ENCODE measurements at regions not wholly inside any gene's neighbourhood (a gene's known extent, or its start where the extent isn't known, plus 50 kb on each side); places are given as distances from the start of the nearest gene placed in this dataset.

DNA sequence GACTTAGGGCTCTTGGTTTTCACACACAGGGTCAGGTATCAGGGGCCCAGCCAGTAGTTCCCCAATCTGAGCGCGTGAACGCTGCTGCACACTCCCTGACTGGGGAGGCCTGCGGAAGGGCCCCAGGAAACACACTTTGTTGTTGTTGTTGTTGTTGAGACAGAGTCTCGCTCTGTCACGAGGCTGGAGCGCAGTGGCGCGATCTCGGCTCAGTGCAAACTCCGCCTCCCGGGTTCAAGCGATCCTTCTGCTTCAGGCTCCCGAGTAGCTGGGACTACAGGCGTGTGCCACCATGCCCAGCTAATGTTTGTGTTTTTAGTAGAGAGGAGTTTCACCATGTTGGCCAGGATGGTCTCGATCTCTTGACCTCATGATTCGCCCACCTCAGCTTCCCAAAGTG, 190.4 kb upstream of the GPR12 start:
- H3K4me1 ChIP-seq, result no peaks in the 10 kb centered on the region

DNA sequence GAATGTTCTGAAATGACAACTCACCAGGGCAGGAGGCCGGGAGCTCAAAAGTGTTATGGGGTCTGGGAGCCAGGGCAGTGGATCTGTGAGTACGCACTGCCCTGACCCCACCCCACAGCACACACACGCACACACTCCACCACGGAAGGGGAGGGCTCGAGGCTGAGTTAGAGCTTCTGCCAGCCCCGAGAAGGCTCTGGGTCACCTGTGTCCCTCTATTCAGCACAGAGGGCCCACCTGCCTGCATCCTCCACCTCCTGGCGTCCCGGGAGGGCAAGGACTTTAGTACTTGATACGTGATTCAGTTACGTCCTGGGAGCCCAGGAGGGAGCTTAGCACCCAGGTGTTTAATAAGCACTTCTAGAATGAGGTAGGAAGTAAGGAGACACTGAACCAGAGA, 190.0 kb upstream of the GPR12 start:
- no peaks in the 10 kb centered on the region for H3K4me1 ChIP-seq
- H3K36me3 ChIP-seq, result no peaks in the 10 kb centered on the region
- no peak overlapping the region for H3K4me3 ChIP-seq
- H3K27ac ChIP-seq, result no peak overlapping the region
- peaks cover 0 to 5% (median 0%) of the 10 kb centered on the region in 7 donors for H3K27me3 ChIP-seq (replicated peaks in 1 of 7)
- intact Hi-C loops (cut with DNase I; ENCODE audit: low total_unique reads), result no loop called here
- TF ChIP-seq, protein P1, sequence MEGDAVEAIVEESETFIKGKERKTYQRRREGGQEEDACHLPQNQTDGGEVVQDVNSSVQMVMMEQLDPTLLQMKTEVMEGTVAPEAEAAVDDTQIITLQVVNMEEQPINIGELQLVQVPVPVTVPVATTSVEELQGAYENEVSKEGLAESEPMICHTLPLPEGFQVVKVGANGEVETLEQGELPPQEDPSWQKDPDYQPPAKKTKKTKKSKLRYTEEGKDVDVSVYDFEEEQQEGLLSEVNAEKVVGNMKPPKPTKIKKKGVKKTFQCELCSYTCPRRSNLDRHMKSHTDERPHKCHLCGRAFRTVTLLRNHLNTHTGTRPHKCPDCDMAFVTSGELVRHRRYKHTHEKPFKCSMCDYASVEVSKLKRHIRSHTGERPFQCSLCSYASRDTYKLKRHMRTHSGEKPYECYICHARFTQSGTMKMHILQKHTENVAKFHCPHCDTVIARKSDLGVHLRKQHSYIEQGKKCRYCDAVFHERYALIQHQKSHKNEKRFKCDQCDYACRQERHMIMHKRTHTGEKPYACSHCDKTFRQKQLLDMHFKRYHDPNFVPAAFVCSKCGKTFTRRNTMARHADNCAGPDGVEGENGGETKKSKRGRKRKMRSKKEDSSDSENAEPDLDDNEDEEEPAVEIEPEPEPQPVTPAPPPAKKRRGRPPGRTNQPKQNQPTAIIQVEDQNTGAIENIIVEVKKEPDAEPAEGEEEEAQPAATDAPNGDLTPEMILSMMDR (IDR thresholded peaks at IDR 0.05 in 8 of 11, conservative IDR thresholded peaks at IDR 0.05 in 3 of 11), result no peak
- TF ChIP-seq POLR2A (IDR thresholded peaks at IDR 0.05), result no peak
- TF ChIP-seq POLR2AphosphoS5 (IDR thresholded peaks at IDR 0.05), result no peak
- WGBS, 5 donors, result 84 to 94% (median 90%) methylated on average over 6 to 10 of the region's 10 CpGs
- H3K9me3 ChIP-seq, result no peaks in the 10 kb centered on the region
- DNase-seq, result no peak

More for the DNA sequence above, 190.4 kb upstream of the GPR12 start:
- Histone ChIP-seq H3K9me3 (no peaks in the 10 kb centered on the region), H3K27me3 (replicated peaks in 1 of 7) (peaks cover 0 to 5% (median 0%) of the 10 kb centered on the region in 7 donors), H3K27ac (no peak overlapping the region), H3K36me3 (no peaks in the 10 kb centered on the region), H3K4me3 (no peak overlapping the region)
- intact Hi-C loops (cut with DNase I; ENCODE audit: low total_unique reads), result no loop called here
- DNase-seq, result no peak
- TF ChIP-seq POLR2AphosphoS5 (IDR thresholded peaks at IDR 0.05) (no peak), POLR2A (IDR thresholded peaks at IDR 0.05) (no peak)
- TF ChIP-seq, protein P1 (IDR thresholded peaks at IDR 0.05 in 8 of 11, conservative IDR thresholded peaks at IDR 0.05 in 3 of 11), result no peak
- WGBS, 5 donors, result 84 to 90% (median 86%) methylated on average over 17 of the region's 17 CpGs

DNA sequence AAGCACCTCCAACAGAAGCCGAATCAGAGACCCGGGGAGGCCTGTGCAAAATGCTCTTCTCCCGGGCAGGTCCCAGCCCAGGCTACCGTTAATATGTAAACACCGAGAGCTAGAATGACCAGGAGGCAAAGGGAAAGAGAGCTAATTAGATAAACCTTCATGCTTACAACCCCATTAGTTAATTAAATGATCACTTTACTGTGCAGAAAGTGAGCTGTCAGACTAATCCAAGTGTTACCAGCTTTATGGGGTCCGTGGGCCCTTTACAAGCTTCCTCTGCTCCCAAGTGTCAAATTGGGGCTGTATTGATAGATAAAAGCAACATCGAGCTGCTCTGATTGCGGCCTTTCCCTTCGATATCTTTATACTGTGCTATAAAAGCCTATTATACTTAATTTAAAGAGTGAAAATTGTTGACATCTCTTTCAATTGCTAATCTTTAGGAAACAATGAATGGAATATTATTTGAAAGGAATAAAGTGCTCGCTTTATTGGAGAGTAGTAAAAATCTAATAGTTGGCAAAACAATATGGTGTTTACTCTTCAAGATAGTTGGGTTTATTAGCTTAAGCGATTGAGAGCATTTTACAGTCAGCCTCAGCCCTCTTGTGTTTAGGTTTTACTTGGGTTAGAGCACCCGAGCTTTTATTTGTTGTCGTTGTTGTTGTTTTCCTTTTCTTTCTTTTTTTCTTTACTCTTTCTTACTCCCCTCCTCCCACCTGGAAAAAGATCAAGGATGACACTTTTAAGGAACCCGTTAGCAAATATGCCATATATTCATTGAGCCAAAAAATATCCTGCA, 189.3 kb upstream of the GPR12 start:
- Histone ChIP-seq H3K36me3 (no peaks in the 10 kb centered on the region), H3K27me3 (replicated peaks in 1 of 7) (peaks cover 0 to 5% (median 0%) of the 10 kb centered on the region in 7 donors), H3K27ac (no peak overlapping the region), H3K4me3 (no peak overlapping the region), H3K9me3 (no peaks in the 10 kb centered on the region), H3K4me1 (no peaks in the 10 kb centered on the region)
- DNase-seq, result no peak
- TF ChIP-seq, protein P1 (IDR thresholded peaks at IDR 0.05 in 8 of 11, conservative IDR thresholded peaks at IDR 0.05 in 3 of 11), result no peak
- TF ChIP-seq POLR2A (IDR thresholded peaks at IDR 0.05) (no peak), POLR2AphosphoS5 (IDR thresholded peaks at IDR 0.05) (no peak)
- 81 to 88% (median 83%) methylated on average over 14 of the region's 14 CpGs for WGBS, 5 donors
- intact Hi-C loops (cut with DNase I; ENCODE audit: low total_unique reads), result no loop called here

DNA sequence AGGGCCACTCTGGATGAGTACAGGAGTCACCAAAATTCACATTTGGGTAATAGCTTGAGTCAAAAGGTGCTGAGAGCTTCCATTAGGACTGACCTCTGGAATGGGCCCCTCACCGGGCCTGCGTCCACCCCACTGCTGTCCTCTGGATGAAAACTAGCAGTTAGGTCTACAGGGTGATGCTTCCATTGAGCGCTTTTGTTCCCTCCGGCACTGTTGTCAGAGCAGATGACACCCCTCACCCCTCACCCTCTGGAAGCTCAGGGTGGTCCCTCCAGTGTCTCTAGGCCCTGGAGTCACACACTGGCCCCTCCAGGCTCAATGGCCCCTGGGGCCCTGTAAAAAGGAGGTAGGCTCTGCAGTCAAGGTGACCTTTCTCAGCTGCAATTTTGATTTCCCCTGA, 187.8 kb upstream of the GPR12 start:
- Histone ChIP-seq H3K27ac (no peak overlapping the region), H3K4me1 (no peaks in the 10 kb centered on the region), H3K9me3 (no peaks in the 10 kb centered on the region), H3K4me3 (no peak overlapping the region), H3K36me3 (no peaks in the 10 kb centered on the region), H3K27me3 (replicated peaks in 1 of 7) (peaks cover 0 to 5% (median 0%) of the 10 kb centered on the region in 7 donors)
- TF ChIP-seq POLR2A (IDR thresholded peaks at IDR 0.05) (no peak), POLR2AphosphoS5 (IDR thresholded peaks at IDR 0.05) (no peak)
- TF ChIP-seq, protein P1 (IDR thresholded peaks at IDR 0.05 in 8 of 11, conservative IDR thresholded peaks at IDR 0.05 in 3 of 11), result no peak
- intact Hi-C loops (cut with DNase I; ENCODE audit: low total_unique reads), result no loop called here
- WGBS, 5 donors, result 93 to 100% (median 96%) methylated on average over 4 of the region's 4 CpGs
- DNase-seq, result no peak
